Skeletal muscle tissue (tissue), 4 donors: ENCODE measurements at regions not wholly inside any gene's neighbourhood (a gene's known extent, or its start where the extent isn't known, plus 50 kb on each side); places are given as distances from the start of the nearest gene placed in this dataset. TPM values are rescaled to one million over a fixed set of nuclear protein-coding genes. Genes with fewer than 3 reads are reported as not detected.

Experiments used
- H3K27ac ChIP-seq: one replicate; pipeline ENCODE4 v1.7.0; 2013; ENCODE audit warnings: mild to moderate bottlenecking, low read depth, low read length, inconsistent platforms
- H3K27me3 ChIP-seq, 3 donors: one replicate each; pipeline ENCODE4 v1.7.0; 2013; ENCODE audit warnings: low read length in 3 of 3; ENCODE audit not compliant: control insufficient read depth in 3 of 3, insufficient read depth in 3 of 3
- H3K36me3 ChIP-seq, 3 donors: one replicate each; pipeline ENCODE4 v1.7.0; 2013; ENCODE audit warnings: low read length in 3 of 3; ENCODE audit not compliant: control insufficient read depth in 3 of 3, insufficient read depth in 3 of 3
- H3K4me1 ChIP-seq, 3 donors: one replicate each; pipeline ENCODE4 v1.7.0; 2013; ENCODE audit warnings: low read length in 3 of 3, mild to moderate bottlenecking in 3 of 3; ENCODE audit not compliant: control insufficient read depth in 3 of 3, insufficient read depth in 3 of 3
- H3K4me3 ChIP-seq, 3 donors: one replicate each; pipeline ENCODE4 v1.7.0; 2013; ENCODE audit warnings: low read length in 3 of 3
- H3K9ac ChIP-seq, 3 donors: one replicate each; pipeline ENCODE4 v1.7.0; 2013; ENCODE audit warnings: low read length in 3 of 3, mild to moderate bottlenecking in 3 of 3, moderate library complexity in 2 of 3, low read depth in 1 of 3
- H3K9me3 ChIP-seq, 3 donors: one replicate each; pipeline ENCODE4 v1.7.0; 2013; ENCODE audit warnings: low read length in 3 of 3; ENCODE audit not compliant: control insufficient read depth in 3 of 3
- small RNA-seq: library from RNA; depleted of rRNA; stranded (forward); fragments of <200 nt; gene quantifications from one replicate; pipeline ENCODE3, GENCODE V24; 2014
- donor health status: Osteomylitis.

GRCh38 chr7:57385668-57386067 is 64.3 kb upstream of the ZNF716 start:
- H3K36me3 ChIP-seq: no peaks in the 10 kb centered on the region

GRCh38 chr7:57388761-57389160 is 61.2 kb upstream of the ZNF716 start:
- Histone ChIP-seq H3K9ac (no peak overlapping the region), H3K27ac (no peak overlapping the region), H3K4me3 (no peak overlapping the region), H3K9me3 (peaks cover 0 to 5% (median 3%) of the 10 kb centered on the region in 3 donors), H3K27me3 (no peaks in the 10 kb centered on the region), H3K4me1 (no peaks in the 10 kb centered on the region), H3K36me3 (no peaks in the 10 kb centered on the region)

More at GRCh38 chr7:57385668-57386067, 64.3 kb upstream of the ZNF716 start:
- H3K27ac ChIP-seq: no peak overlapping the region
- no peak overlapping the region for H3K4me3 ChIP-seq
- no peaks in the 10 kb centered on the region for H3K27me3 ChIP-seq
- no peaks in the 10 kb centered on the region for H3K4me1 ChIP-seq
- H3K9me3 ChIP-seq: peaks cover 0 to 5% (median 3%) of the 10 kb centered on the region in 3 donors
- H3K9ac ChIP-seq: no peak overlapping the region

GRCh38 chr7:57398548-57398947 is 51.4 kb upstream of the ZNF716 start:
- H3K9me3 ChIP-seq: peaks cover 0 to 3% (median 2%) of the 10 kb centered on the region in 3 donors
- no peak overlapping the region for H3K9ac ChIP-seq
- no peak overlapping the region for H3K4me3 ChIP-seq
- H3K27me3 ChIP-seq: no peaks in the 10 kb centered on the region
- peaks cover 0 to under 1% (median 0%) of the 10 kb centered on the region in 3 donors for H3K4me1 ChIP-seq
- no peak overlapping the region for H3K27ac ChIP-seq
- H3K36me3 ChIP-seq: no peaks in the 10 kb centered on the region

GRCh38 chr7:57399251-57399940 is 50.6 kb upstream of the ZNF716 start:
- Histone ChIP-seq H3K36me3 (no peaks in the 10 kb centered on the region), H3K4me1 (peaks cover 0 to 3% (median 0%) of the 10 kb centered on the region in 3 donors)

GRCh38 chr7:57399972-57400371 is 50.0 kb upstream of the ZNF716 start:
- Histone ChIP-seq H3K36me3 (no peaks in the 10 kb centered on the region), H3K9ac (no peak overlapping the region), H3K4me1 (peaks cover 0 to 4% (median 0%) of the 10 kb centered on the region in 3 donors), H3K27ac (no peak overlapping the region), H3K9me3 (peaks cover 0 to 2% (median 2%) of the 10 kb centered on the region in 3 donors), H3K4me3 (no peak overlapping the region), H3K27me3 (no peaks in the 10 kb centered on the region)

More at GRCh38 chr7:57399251-57399940, 50.6 kb upstream of the ZNF716 start:
- no peak overlapping the region for H3K4me3 ChIP-seq
- peaks cover 0 to 2% (median 2%) of the 10 kb centered on the region in 3 donors for H3K9me3 ChIP-seq
- no peak overlapping the region for H3K27ac ChIP-seq
- no peaks in the 10 kb centered on the region for H3K27me3 ChIP-seq
- H3K9ac ChIP-seq: no peak overlapping the region

Small RNAs in the stretch of these regions (small RNA-seq; reads per million reads assigned to genes)
- gene RNU7-157P: not detected
